Natural killer cell (primary cell): ENCODE measurements at regions not wholly inside any gene's neighbourhood (a gene's known extent, or its start where the extent isn't known, plus 50 kb on each side); places are given as distances from the start of the nearest gene placed in this dataset.

Source experiments
- ATAC-seq, 3 donors: fragments of 150-1000 bp in 2 of 3; fragments of 200-7000 bp in 1 of 3; cut with Tn5 transposase; 1 replicate in 1 of 3; 2 replicates in 2 of 3; pipeline ENCODE4 v1.10.0; 2021; ENCODE audit warnings: mild to moderate bottlenecking in 2 of 3, moderate library complexity in 2 of 3
- DNase-seq, 2 donors: peaks; one replicate each; pipeline versions ENCODE4 v3.0.0 to v3.0.0-alpha.2; 2013 to 2021; ENCODE audit warnings: mixed read lengths in 1 of 2
- H3K27ac ChIP-seq: one replicate; pipeline ENCODE4 v1.5.1; 2013; ENCODE audit warnings: mild to moderate bottlenecking, low read length
- H3K27me3 ChIP-seq: one replicate; pipeline ENCODE4 v1.6.1; 2013; ENCODE audit warnings: low read length; ENCODE audit not compliant: control insufficient read depth, insufficient read depth
- H3K36me3 ChIP-seq: one replicate; pipeline ENCODE4 v1.6.1; 2013; ENCODE audit warnings: low read length; ENCODE audit not compliant: control insufficient read depth, insufficient read depth
- H3K4me1 ChIP-seq: one replicate; pipeline ENCODE4 v1.6.1; 2013; ENCODE audit warnings: low read length; ENCODE audit not compliant: control insufficient read depth, insufficient read depth
- H3K4me3 ChIP-seq: one replicate; pipeline ENCODE4 v1.5.1; 2013; ENCODE audit warnings: low read length
- H3K9me3 ChIP-seq: one replicate; pipeline ENCODE4 v1.6.1; 2013; ENCODE audit warnings: low read length; ENCODE audit not compliant: control insufficient read depth, insufficient read depth
- H3K27ac Mint-ChIP-seq, 2 donors: one replicate each; pipeline ENCODE4 v1.8.0; 2022; ENCODE audit warnings: mild to moderate bottlenecking in 2 of 2, mixed read lengths in 2 of 2, moderate library complexity in 1 of 2
- H3K27me3 Mint-ChIP-seq, 2 donors: one replicate each; pipeline ENCODE4 v1.8.0; 2022; ENCODE audit warnings: low read depth in 2 of 2, mixed read lengths in 2 of 2
- H3K36me3 Mint-ChIP-seq: one replicate; pipeline ENCODE4 v1.8.0; 2022; ENCODE audit warnings: mixed read lengths
- H3K4me1 Mint-ChIP-seq, 2 donors: one replicate each; pipeline ENCODE4 v1.8.0; 2022; ENCODE audit warnings: mixed read lengths in 2 of 2
- H3K4me3 Mint-ChIP-seq: one replicate; pipeline ENCODE4 v1.8.0; 2022; ENCODE audit warnings: mild to moderate bottlenecking, moderate library complexity, mixed read lengths
- H3K9me3 Mint-ChIP-seq, 2 donors: one replicate each; pipeline ENCODE4 v1.8.0; 2022; ENCODE audit warnings: mixed read lengths in 2 of 2
- CTCF ChIP-seq: fragments of 200-600 bp; IDR thresholded peaks from one replicate; pipeline ENCODE4 v1.8.0; 2022; ENCODE audit warnings: antibody characterized with exemption
- WGBS: methylation state at CpG from one replicate; pipeline ENCODE4 v1.1.7; 2013; ENCODE audit warnings: missing lambda C conversion rate; ENCODE audit not compliant: insufficient coverage; 5-methylcytosine and 5-hydroxymethylcytosine counted together
- intact Hi-C: fragments of 100-400 bp; cut with micrococcal nuclease; formaldehyde crosslinking; loops from one replicate; pipeline ENCODE4 v1.14.2; 2022

GRCh38 chr22:26740253-26740652, 82.9 kb downstream of the MIAT start:
- Mint-ChIP-seq H3K27ac (no peak overlapping the region), H3K4me1 (peaks cover 0 to 18% of the 10 kb centered on the region in 2 donors), H3K36me3 (peaks cover 13% of the 10 kb centered on the region), H3K27me3 (no peaks in the 10 kb centered on the region), H3K9me3 (no peaks in the 10 kb centered on the region), H3K4me3 (no peak overlapping the region)
- Histone ChIP-seq H3K27ac (no peak overlapping the region), H3K36me3 (peaks cover 4% of the 10 kb centered on the region), H3K4me3 (no peak overlapping the region), H3K4me1 (no peaks in the 10 kb centered on the region), H3K9me3 (no peaks in the 10 kb centered on the region), H3K27me3 (no peaks in the 10 kb centered on the region)
- DNase-seq = no peak
- TF ChIP-seq CTCF = no peak
- ATAC-seq = no peak
- WGBS = 77% methylated on average over 9 of the region's 9 CpGs
- intact Hi-C loops = no loop called here

- no peak overlapping the region for H3K27ac ChIP-seq
- no peak overlapping the region for H3K4me3 ChIP-seq
- H3K36me3 Mint-ChIP-seq = peaks cover 13% of the 10 kb centered on the region
- no peak for TF ChIP-seq CTCF
- no peaks in the 10 kb centered on the region for H3K9me3 ChIP-seq
- intact Hi-C loops = no loop called here
- no peaks in the 10 kb centered on the region for H3K9me3 Mint-ChIP-seq
- no peak overlapping the region for H3K4me3 Mint-ChIP-seq
- peaks cover 0 to 31% of the 10 kb centered on the region in 2 donors for H3K4me1 Mint-ChIP-seq
- 95% methylated on average over 5 of the region's 5 CpGs for WGBS
- H3K4me1 ChIP-seq = no peaks in the 10 kb centered on the region
- H3K27me3 Mint-ChIP-seq = no peaks in the 10 kb centered on the region
- ATAC-seq (no peak), DNase-seq (no peak)
- H3K36me3 ChIP-seq = peaks cover 4% of the 10 kb centered on the region
- no peaks in the 10 kb centered on the region for H3K27me3 ChIP-seq
- no peak overlapping the region for H3K27ac Mint-ChIP-seq
Observed at GRCh38 chr22:26743149-26743548, 85.8 kb downstream of the MIAT start.

- no peak overlapping the region for H3K4me3 Mint-ChIP-seq
Observed at GRCh38 chr22:26744892-26745808, 87.8 kb downstream of the MIAT start.

More at GRCh38 chr22:26744892-26745808, 87.8 kb downstream of the MIAT start:
- Mint-ChIP-seq H3K27ac (no peak overlapping the region), H3K9me3 (no peaks in the 10 kb centered on the region), H3K4me1 (peaks cover 0 to 26% of the 10 kb centered on the region in 2 donors), H3K27me3 (no peaks in the 10 kb centered on the region), H3K36me3 (peaks cover 7% of the 10 kb centered on the region)
- no peak for TF ChIP-seq CTCF
- Histone ChIP-seq H3K27ac (no peak overlapping the region), H3K36me3 (peaks cover 4% of the 10 kb centered on the region), H3K27me3 (no peaks in the 10 kb centered on the region), H3K4me1 (no peaks in the 10 kb centered on the region), H3K4me3 (no peak overlapping the region), H3K9me3 (no peaks in the 10 kb centered on the region)
- 71% methylated on average over 2 of the region's 4 CpGs for WGBS
- ATAC-seq (no peak), DNase-seq (no peak)
- intact Hi-C loops = no loop called here
